ENCODE measurements at regions not wholly inside any gene's neighbourhood (a gene's known extent, or its start where the extent isn't known, plus 50 kb on each side); places are given as distances from the start of the nearest gene placed in this dataset.
"Not testable (repeated sequence)": the region's sequence is repeated elsewhere in the genome, so short reads cannot be mapped to it uniquely, and the experiment has no call there.

- Mint-ChIP-seq H3K9me3 (peaks cover 0 to 4% (median 0%) of the 10 kb centered on the region in 5 donors), H3K27me3 (peaks cover 43 to 78% of the 10 kb centered on the region in 2 donors), H3K36me3 (peaks cover 0 to 3% (median 0%) of the 10 kb centered on the region in 3 donors), H3K4me3 (no peak overlapping the region), H3K4me1 (peaks cover 0 to 4% (median 4%) of the 10 kb centered on the region in 3 donors), H3K27ac (no peak overlapping the region)
- Histone ChIP-seq H3K27me3 (ENCODE audit: insufficient read depth, low read length, poor library complexity, severe bottlenecking) (no peaks in the 10 kb centered on the region), H3K4me3 (ENCODE audit: low read length) (no peak overlapping the region), H3K36me3 (ENCODE audit: insufficient read depth, low read length) (no peaks in the 10 kb centered on the region), H3K9me3 (ENCODE audit: low read length) (no peaks in the 10 kb centered on the region), H3K27ac (ENCODE audit: low read depth, low read length) (no peak overlapping the region), H3K4me1 (ENCODE audit: insufficient read depth, low read length) (no peaks in the 10 kb centered on the region)
- ChIA-PET CTCF (no interaction called here), POLR2A (no interaction called here)
- no peak for DNase-seq
Measured at GRCh38 chr12:107864235-107864634, 89.7 kb downstream of the ASCL4 start.

DNA sequence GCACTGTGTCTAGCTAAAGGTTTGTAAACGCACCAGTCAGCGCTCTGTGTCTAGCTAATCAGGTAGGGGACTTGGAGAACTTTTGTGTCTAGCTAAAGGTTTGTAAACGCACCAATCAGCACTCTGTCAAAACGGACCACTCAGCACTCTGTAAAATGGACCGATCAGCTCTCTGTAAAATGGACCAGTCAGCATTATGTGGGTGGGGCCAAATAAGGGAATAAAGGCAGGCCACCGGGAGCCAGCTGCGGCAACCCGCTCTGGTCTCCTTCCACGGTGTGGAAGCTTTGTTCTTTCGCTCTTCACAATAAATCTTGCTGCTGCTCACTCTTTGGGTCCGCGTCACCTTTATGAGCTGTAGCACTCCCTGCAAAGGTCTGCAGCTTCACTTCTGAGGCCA is 90.2 kb downstream of the ASCL4 start:
- H3K4me3 ChIP-seq (ENCODE audit: low read length); H3K27me3 ChIP-seq (ENCODE audit: insufficient read depth, low read length, poor library complexity, severe bottlenecking); H3K27ac Mint-ChIP-seq; H3K9me3 ChIP-seq (ENCODE audit: low read length); H3K36me3 Mint-ChIP-seq; DNase-seq; H3K4me3 Mint-ChIP-seq; H3K9me3 Mint-ChIP-seq; POLR2A ChIA-PET; H3K4me1 ChIP-seq (ENCODE audit: insufficient read depth, low read length); H3K4me1 Mint-ChIP-seq; CTCF ChIA-PET; H3K36me3 ChIP-seq (ENCODE audit: insufficient read depth, low read length); H3K27ac ChIP-seq (ENCODE audit: low read depth, low read length): not testable (repeated sequence)
- H3K27me3 Mint-ChIP-seq = peaks cover 42 to 79% of the 10 kb centered on the region in 2 donors

DNA sequence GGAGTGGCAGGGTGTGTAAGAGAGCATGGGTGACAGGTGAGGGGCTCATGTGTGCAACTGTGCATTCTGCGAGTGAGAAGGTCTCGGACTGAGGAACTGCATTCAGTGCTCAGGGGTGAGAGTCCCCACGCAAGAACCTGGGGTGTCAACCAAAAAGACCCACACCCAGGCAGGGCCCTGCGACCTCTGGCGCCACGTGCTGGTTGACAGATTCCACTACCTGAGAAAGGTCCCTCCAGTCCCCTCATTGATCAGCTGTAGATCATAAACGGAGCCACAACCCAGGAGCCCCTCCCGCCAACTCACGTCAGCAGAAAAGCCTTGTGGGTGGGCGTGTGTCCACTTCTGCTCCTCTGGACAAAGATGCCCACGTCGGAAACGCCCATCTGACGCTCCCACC is 98.7 kb downstream of the ASCL4 start:
- Histone ChIP-seq H3K36me3 (ENCODE audit: insufficient read depth, low read length) (no peaks in the 10 kb centered on the region), H3K4me1 (ENCODE audit: insufficient read depth, low read length) (no peaks in the 10 kb centered on the region), H3K4me3 (ENCODE audit: low read length) (no peak overlapping the region), H3K27me3 (ENCODE audit: insufficient read depth, low read length, poor library complexity, severe bottlenecking) (peaks cover 4% of the 10 kb centered on the region), H3K27ac (ENCODE audit: low read depth, low read length) (no peak overlapping the region), H3K9me3 (ENCODE audit: low read length) (no peaks in the 10 kb centered on the region)
- POLR2A ChIA-PET = no interaction called here
- no peak for DNase-seq
- CTCF ChIA-PET = no interaction called here
- no peaks in the 10 kb centered on the region for H3K36me3 Mint-ChIP-seq
- peaks cover 13 to 25% of the 10 kb centered on the region in 2 donors for H3K27me3 Mint-ChIP-seq
- peak overlapping the region in 1 of 8 donors; percentile 24 for H3K27ac Mint-ChIP-seq
- H3K4me3 Mint-ChIP-seq = no peak overlapping the region
- H3K4me1 Mint-ChIP-seq = no peaks in the 10 kb centered on the region
- H3K9me3 Mint-ChIP-seq = no peaks in the 10 kb centered on the region

GRCh38 chr12:107875786-107876185 is 101.3 kb downstream of the ASCL4 start:
- H3K27me3 ChIP-seq (ENCODE audit: insufficient read depth, low read length, poor library complexity, severe bottlenecking) = peaks cover 4% of the 10 kb centered on the region
- H3K9me3 ChIP-seq (ENCODE audit: low read length) = no peaks in the 10 kb centered on the region
- H3K9me3 Mint-ChIP-seq = no peaks in the 10 kb centered on the region
- ChIA-PET POLR2A (no interaction called here), CTCF (no interaction called here)
- H3K36me3 ChIP-seq (ENCODE audit: insufficient read depth, low read length) = no peaks in the 10 kb centered on the region
- no peaks in the 10 kb centered on the region for H3K4me1 Mint-ChIP-seq
- no peak overlapping the region for H3K4me3 ChIP-seq (ENCODE audit: low read length)
- no peak overlapping the region for H3K27ac ChIP-seq (ENCODE audit: low read depth, low read length)
- H3K4me3 Mint-ChIP-seq = no peak overlapping the region
- no peaks in the 10 kb centered on the region for H3K4me1 ChIP-seq (ENCODE audit: insufficient read depth, low read length)
- peaks cover 13 to 17% of the 10 kb centered on the region in 2 donors for H3K27me3 Mint-ChIP-seq
- DNase-seq = no peak
- H3K27ac Mint-ChIP-seq = no peak overlapping the region
- no peaks in the 10 kb centered on the region for H3K36me3 Mint-ChIP-seq

GRCh38 chr12:107884769-107885694 is 110.5 kb downstream of the ASCL4 start:
- ChIA-PET POLR2A (no interaction called here), CTCF (interaction anchor here (0.6 kb wide), 1 partner anchor 8 kb away, joined by 3 read pairs; no protein-coding TSS in a partner anchor)
- H3K9me3 Mint-ChIP-seq = no peaks in the 10 kb centered on the region
- no peak overlapping the region for H3K4me3 Mint-ChIP-seq
- H3K27me3 Mint-ChIP-seq = peaks cover 8 to 40% of the 10 kb centered on the region in 2 donors
- Histone ChIP-seq H3K27me3 (ENCODE audit: insufficient read depth, low read length, poor library complexity, severe bottlenecking) (no peaks in the 10 kb centered on the region), H3K27ac (ENCODE audit: low read depth, low read length) (no peak overlapping the region), H3K9me3 (ENCODE audit: low read length) (no peaks in the 10 kb centered on the region), H3K4me3 (ENCODE audit: low read length) (no peak overlapping the region), H3K4me1 (ENCODE audit: insufficient read depth, low read length) (no peaks in the 10 kb centered on the region), H3K36me3 (ENCODE audit: insufficient read depth, low read length) (no peaks in the 10 kb centered on the region)
- peak overlapping the region in 1 of 8 donors; percentile 8 for H3K27ac Mint-ChIP-seq
- H3K4me1 Mint-ChIP-seq = peaks cover 7 to 8% (median 7%) of the 10 kb centered on the region in 3 donors
- H3K36me3 Mint-ChIP-seq = no peaks in the 10 kb centered on the region
- DNase-seq = peak in 3 of 5 donors; percentile 3 to 14 (median 10)

DNA sequence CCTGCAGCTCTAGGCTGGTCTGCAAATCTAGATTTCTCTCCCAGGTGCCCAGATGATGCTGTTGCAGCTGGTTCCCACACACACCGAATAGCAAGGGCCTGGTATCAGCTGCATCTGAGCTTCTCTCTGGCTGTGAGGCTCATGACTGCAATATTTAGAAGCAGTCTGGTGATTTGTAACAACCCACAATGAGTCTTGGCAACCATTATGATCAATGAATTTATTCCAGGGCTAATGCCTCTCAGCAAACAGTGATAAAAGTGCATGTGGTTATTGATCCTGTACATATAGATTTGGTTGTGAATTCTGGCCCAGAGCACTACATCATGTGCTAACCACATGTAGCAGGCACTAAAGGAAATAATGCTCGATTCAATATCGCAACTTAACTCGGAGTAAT is 114.3 kb downstream of the ASCL4 start:
- H3K9me3 ChIP-seq (ENCODE audit: low read length) = no peaks in the 10 kb centered on the region
- H3K4me1 Mint-ChIP-seq = peaks cover 7 to 8% (median 7%) of the 10 kb centered on the region in 3 donors
- no peaks in the 10 kb centered on the region for H3K27me3 ChIP-seq (ENCODE audit: insufficient read depth, low read length, poor library complexity, severe bottlenecking)
- DNase-seq = no peak
- POLR2A ChIA-PET = no interaction called here
- H3K9me3 Mint-ChIP-seq = no peaks in the 10 kb centered on the region
- no peak overlapping the region for H3K4me3 ChIP-seq (ENCODE audit: low read length)
- CTCF ChIA-PET = no interaction called here
- H3K27ac Mint-ChIP-seq = no peak overlapping the region
- H3K36me3 Mint-ChIP-seq = no peaks in the 10 kb centered on the region
- no peak overlapping the region for H3K27ac ChIP-seq (ENCODE audit: low read depth, low read length)
- peaks cover 8 to 49% of the 10 kb centered on the region in 2 donors for H3K27me3 Mint-ChIP-seq
- no peaks in the 10 kb centered on the region for H3K36me3 ChIP-seq (ENCODE audit: insufficient read depth, low read length)
- H3K4me1 ChIP-seq (ENCODE audit: insufficient read depth, low read length) = no peaks in the 10 kb centered on the region
- no peak overlapping the region for H3K4me3 Mint-ChIP-seq

DNA sequence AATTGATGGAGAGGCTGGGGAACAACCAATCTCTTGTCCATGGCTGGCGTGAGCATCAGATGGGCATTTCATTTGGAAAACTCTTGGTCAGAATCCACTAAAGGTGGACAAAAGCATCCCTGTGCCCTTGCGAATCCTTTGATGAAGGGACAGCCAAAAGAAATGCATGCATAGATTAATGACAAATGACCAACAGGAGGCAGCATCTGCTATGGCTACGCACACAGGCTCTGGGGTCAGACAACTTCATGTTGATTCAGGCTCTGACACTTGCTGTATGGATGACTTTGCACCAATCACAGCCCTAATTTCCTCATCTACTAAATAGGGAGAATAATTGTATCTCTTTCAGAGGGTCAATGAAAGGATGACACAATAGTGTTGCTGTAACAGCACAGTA is 117.5 kb downstream of the ASCL4 start:
- Histone ChIP-seq H3K4me3 (ENCODE audit: low read length) (no peak overlapping the region), H3K27ac (ENCODE audit: low read depth, low read length) (no peak overlapping the region), H3K4me1 (ENCODE audit: insufficient read depth, low read length) (no peaks in the 10 kb centered on the region), H3K27me3 (ENCODE audit: insufficient read depth, low read length, poor library complexity, severe bottlenecking) (no peaks in the 10 kb centered on the region), H3K9me3 (ENCODE audit: low read length) (no peaks in the 10 kb centered on the region), H3K36me3 (ENCODE audit: insufficient read depth, low read length) (no peaks in the 10 kb centered on the region)
- H3K9me3 Mint-ChIP-seq = no peaks in the 10 kb centered on the region
- H3K27ac Mint-ChIP-seq = no peak overlapping the region
- H3K36me3 Mint-ChIP-seq = no peaks in the 10 kb centered on the region
- H3K4me1 Mint-ChIP-seq = no peaks in the 10 kb centered on the region
- ChIA-PET POLR2A (no interaction called here), CTCF (no interaction called here)
- H3K4me3 Mint-ChIP-seq = no peak overlapping the region
- peaks cover 3 to 49% of the 10 kb centered on the region in 2 donors for H3K27me3 Mint-ChIP-seq
- no peak for DNase-seq

DNA sequence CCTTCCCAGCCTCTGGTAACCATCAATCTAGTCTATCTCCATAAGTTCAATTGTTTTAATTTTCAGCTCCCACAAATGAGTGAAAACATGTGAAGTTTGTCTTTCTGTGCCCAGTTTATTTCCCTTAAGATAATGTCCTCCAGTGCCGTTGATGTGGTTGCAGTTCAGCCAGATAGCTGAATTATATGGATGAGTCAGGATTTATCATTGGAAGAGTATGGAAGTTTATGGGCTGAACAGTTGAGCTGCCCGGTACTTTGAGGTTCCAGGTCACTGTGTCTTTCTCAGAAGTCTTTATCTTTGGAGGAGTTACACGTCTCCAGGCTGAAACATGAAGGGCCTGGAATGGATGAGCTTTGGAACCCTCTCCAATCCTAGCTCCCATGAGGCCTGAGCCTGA is 120.1 kb downstream of the ASCL4 start:
- Mint-ChIP-seq H3K4me3 (no peak overlapping the region), H3K27ac (no peak overlapping the region), H3K9me3 (no peaks in the 10 kb centered on the region), H3K27me3 (peaks cover 5 to 39% of the 10 kb centered on the region in 2 donors), H3K36me3 (no peaks in the 10 kb centered on the region), H3K4me1 (no peaks in the 10 kb centered on the region)
- CTCF ChIA-PET = interaction anchor here (0.7 kb wide), 1 partner anchor 8 kb away, joined by 3 read pairs; no protein-coding TSS in a partner anchor
- Histone ChIP-seq H3K27me3 (ENCODE audit: insufficient read depth, low read length, poor library complexity, severe bottlenecking) (no peaks in the 10 kb centered on the region), H3K36me3 (ENCODE audit: insufficient read depth, low read length) (no peaks in the 10 kb centered on the region), H3K4me1 (ENCODE audit: insufficient read depth, low read length) (no peaks in the 10 kb centered on the region), H3K27ac (ENCODE audit: low read depth, low read length) (no peak overlapping the region), H3K9me3 (ENCODE audit: low read length) (no peaks in the 10 kb centered on the region), H3K4me3 (ENCODE audit: low read length) (no peak overlapping the region)
- POLR2A ChIA-PET = no interaction called here
- no peak for DNase-seq
